Stomach (tissue), 4 donors: ENCODE measurements at regions not wholly inside any gene's neighbourhood (a gene's known extent, or its start where the extent isn't known, plus 50 kb on each side); places are given as distances from the start of the nearest gene placed in this dataset.

ENCODE experiments used
- POLR2AphosphoS5 ChIP-seq, 3 donors: sonication (generic); formaldehyde crosslinking; IDR thresholded peaks; one replicate each; pipeline ENCODE4 v1.6.1; 2016; ENCODE audit warnings: antibody characterized with exemption in 3 of 3
- TF ChIP-seq, protein P1 (sequence below), 7 experiments: fragments of 450-650 bp in 4 of 7; fragments of 200-600 bp in 3 of 7; sonication (generic) in 3 of 7; IDR thresholded peaks; one replicate each; pipeline ENCODE4 v1.5.1; 2016 to 2019; ENCODE audit warnings: antibody characterized with exemption in 7 of 7, control low read depth in 2 of 7, mild to moderate bottlenecking in 1 of 7

DNA sequence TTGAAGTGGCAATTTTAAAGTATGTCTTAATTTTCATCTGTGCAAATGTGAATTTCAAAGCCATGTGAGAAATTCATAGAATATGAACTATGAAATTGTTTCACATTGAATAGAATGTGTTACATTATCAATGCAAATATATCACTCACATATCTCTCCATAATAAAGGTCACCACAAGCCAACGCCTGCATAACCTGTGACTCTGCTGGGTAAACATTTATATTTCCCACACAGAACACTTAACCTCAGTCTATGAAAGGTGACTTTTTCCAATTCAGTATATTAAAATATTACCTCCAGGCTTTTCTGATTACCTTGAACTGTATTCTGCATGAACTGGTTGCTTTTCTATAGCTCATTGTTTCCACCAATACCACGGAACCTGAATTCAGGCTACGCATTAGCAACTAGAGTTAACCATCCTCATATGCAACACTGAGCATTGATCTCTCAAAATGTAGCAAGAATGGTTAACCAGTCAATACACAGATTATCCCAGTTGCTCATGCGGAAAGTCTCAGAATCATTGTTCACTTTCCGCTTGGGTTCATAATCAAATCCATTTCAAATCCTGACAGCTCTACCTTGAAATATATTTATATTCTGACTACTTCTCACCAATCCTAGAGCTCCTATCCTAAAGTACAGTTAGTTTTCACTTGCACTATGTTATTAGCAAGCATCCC is 126.6 kb upstream of the TYRP1 start:
- TF ChIP-seq, protein P1, sequence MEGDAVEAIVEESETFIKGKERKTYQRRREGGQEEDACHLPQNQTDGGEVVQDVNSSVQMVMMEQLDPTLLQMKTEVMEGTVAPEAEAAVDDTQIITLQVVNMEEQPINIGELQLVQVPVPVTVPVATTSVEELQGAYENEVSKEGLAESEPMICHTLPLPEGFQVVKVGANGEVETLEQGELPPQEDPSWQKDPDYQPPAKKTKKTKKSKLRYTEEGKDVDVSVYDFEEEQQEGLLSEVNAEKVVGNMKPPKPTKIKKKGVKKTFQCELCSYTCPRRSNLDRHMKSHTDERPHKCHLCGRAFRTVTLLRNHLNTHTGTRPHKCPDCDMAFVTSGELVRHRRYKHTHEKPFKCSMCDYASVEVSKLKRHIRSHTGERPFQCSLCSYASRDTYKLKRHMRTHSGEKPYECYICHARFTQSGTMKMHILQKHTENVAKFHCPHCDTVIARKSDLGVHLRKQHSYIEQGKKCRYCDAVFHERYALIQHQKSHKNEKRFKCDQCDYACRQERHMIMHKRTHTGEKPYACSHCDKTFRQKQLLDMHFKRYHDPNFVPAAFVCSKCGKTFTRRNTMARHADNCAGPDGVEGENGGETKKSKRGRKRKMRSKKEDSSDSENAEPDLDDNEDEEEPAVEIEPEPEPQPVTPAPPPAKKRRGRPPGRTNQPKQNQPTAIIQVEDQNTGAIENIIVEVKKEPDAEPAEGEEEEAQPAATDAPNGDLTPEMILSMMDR (IDR thresholded peaks at IDR 0.05), result no peak
- no peak for TF ChIP-seq POLR2AphosphoS5 (IDR thresholded peaks at IDR 0.05)
